Fibroblast of the aortic adventitia (primary cell): ENCODE measurements at regions not wholly inside any gene's neighbourhood (a gene's known extent, or its start where the extent isn't known, plus 50 kb on each side); places are given as distances from the start of the nearest gene placed in this dataset.

ENCODE experiments used
- DNase-seq: peaks from one replicate; pipeline ENCODE4 v3.0.0-alpha.2; 2010; ENCODE audit warnings: low read depth
- H3K4me3 ChIP-seq: 2 replicates; pipeline ENCODE4 v1.5.1; 2011; ENCODE audit warnings: low read depth, mild to moderate bottlenecking, control low read depth, low read length, moderate library complexity
- CTCF ChIP-seq: IDR thresholded peaks from 2 replicates; pipeline ENCODE4 v1.5.1; 2011; ENCODE audit warnings: mild to moderate bottlenecking, low read length, control low read depth, inconsistent platforms; ENCODE audit not compliant: insufficient read depth

GRCh38 chr12:60072911-60073310, 477.1 kb downstream of the SLC16A7 start:
- TF ChIP-seq CTCF = no peak
- H3K4me3 ChIP-seq = no peak overlapping the region
- DNase-seq = peak; percentile 55

- no peak for TF ChIP-seq CTCF
- no peak for DNase-seq
- no peak overlapping the region for H3K4me3 ChIP-seq
Measured at GRCh38 chr12:60075091-60075490, 479.3 kb downstream of the SLC16A7 start.

DNA sequence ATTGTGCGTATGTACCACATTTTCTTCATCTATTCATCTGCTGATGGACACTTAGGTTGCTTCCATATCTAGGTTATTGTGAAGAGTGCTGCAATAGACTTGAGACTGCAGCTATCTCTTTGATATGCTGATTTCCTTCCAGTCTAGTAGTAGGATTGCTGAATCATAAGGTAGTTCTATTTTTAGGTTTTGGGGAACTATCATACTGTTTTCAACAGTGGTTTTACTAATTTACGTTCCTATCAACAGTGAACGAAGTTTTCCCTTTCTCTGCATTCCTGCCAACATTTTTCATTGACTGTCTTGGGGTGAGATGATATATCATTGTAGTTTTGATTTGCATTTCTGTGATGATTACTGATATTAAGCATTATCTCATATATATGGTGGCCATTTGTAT, 482.2 kb downstream of the SLC16A7 start:
- peak; percentile 4 for DNase-seq
- TF ChIP-seq CTCF = no peak
- H3K4me3 ChIP-seq = no peak overlapping the region

GRCh38 chr12:60093428-60093827, 497.6 kb downstream of the SLC16A7 start:
- TF ChIP-seq CTCF = no peak
- no peak for DNase-seq
- H3K4me3 ChIP-seq = no peak overlapping the region

DNA sequence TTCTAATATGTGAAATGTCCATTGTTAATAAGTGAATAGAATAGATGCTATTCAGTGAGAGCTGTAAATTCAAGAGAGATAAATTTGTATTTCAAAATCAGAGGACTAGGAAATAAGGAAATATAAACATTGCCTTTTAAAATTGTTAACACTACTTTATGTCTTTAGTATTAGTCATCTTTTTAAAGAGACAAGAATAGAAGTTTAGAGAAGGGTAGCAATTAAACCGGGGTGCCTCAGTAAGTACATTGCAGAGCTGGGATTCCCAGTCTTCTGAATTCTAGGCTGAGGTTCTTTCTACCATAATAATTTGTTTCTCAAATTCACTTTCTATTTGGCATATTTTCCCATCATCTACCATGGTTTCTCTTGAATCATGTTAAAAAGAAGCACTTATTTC, 498.6 kb downstream of the SLC16A7 start:
- no peak for DNase-seq
- H3K4me3 ChIP-seq = no peak overlapping the region
- TF ChIP-seq CTCF = no peak

GRCh38 chr12:60096727-60097126, 500.9 kb downstream of the SLC16A7 start:
- TF ChIP-seq CTCF = no peak
- DNase-seq = no peak
- no peak overlapping the region for H3K4me3 ChIP-seq

GRCh38 chr12:60100160-60100559, 504.3 kb downstream of the SLC16A7 start:
- H3K4me3 ChIP-seq = no peak overlapping the region
- no peak for TF ChIP-seq CTCF
- DNase-seq = no peak
